Epithelial cell of esophagus (primary cell): ENCODE measurements at regions not wholly inside any gene's neighbourhood (a gene's known extent, or its start where the extent isn't known, plus 50 kb on each side); places are given as distances from the start of the nearest gene placed in this dataset.

Source experiments
- DNase-seq: peaks from one replicate; pipeline ENCODE4 v3.0.0; 2010; ENCODE audit warnings: low read depth
- H3K4me3 ChIP-seq: 2 replicates; pipeline ENCODE4 v1.5.1; 2011; ENCODE audit warnings: mild to moderate bottlenecking, low read length, control low read depth
- CTCF ChIP-seq: IDR thresholded peaks from 2 replicates; pipeline ENCODE4 v1.5.1; 2011; ENCODE audit warnings: low read depth, mild to moderate bottlenecking, low read length, control low read depth, inconsistent platforms; ENCODE audit not compliant: insufficient read depth; ENCODE audit errors: missing control alignments

- no peak overlapping the region for H3K4me3 ChIP-seq
- no peak for DNase-seq
- TF ChIP-seq CTCF: no peak
Observed at GRCh38 chr10:42996588-42996987, 80.3 kb upstream of the RET start.

GRCh38 chr10:42997151-42997848 lies 79.6 kb upstream of the RET start:
- TF ChIP-seq CTCF: no peak
- H3K4me3 ChIP-seq: no peak overlapping the region
- no peak for DNase-seq

GRCh38 chr10:42997849-42998165 lies 79.1 kb upstream of the RET start:
- no peak for TF ChIP-seq CTCF
- DNase-seq: no peak
- H3K4me3 ChIP-seq: no peak overlapping the region

GRCh38 chr10:42998481-42999384 lies 78.1 kb upstream of the RET start:
- TF ChIP-seq CTCF: no peak
- DNase-seq: no peak
- H3K4me3 ChIP-seq: no peak overlapping the region

- no peak overlapping the region for H3K4me3 ChIP-seq
- TF ChIP-seq CTCF: no peak
- no peak for DNase-seq
Observed at GRCh38 chr10:42999385-43000020, 77.4 kb upstream of the RET start.

GRCh38 chr10:43000021-43000411 lies 76.9 kb upstream of the RET start:
- TF ChIP-seq CTCF: no peak
- H3K4me3 ChIP-seq: no peak overlapping the region
- no peak for DNase-seq
